H1 (cell line): ENCODE measurements at regions not wholly inside any gene's neighbourhood (a gene's known extent, or its start where the extent isn't known, plus 50 kb on each side); places are given as distances from the start of the nearest gene placed in this dataset.

Source experiments
- BCL11A ChIP-seq, 2 experiments: IDR thresholded peaks; one replicate each; pipeline ENCODE4 v1.6.1; 2011; ENCODE audit warnings: low read depth in 2 of 2, low read length in 2 of 2, mild to moderate bottlenecking in 2 of 2
- EZH2 ChIP-seq: fragments of 200-600 bp; sonication (generic); IDR thresholded peaks from 2 replicates; pipeline ENCODE4 v1.7.1; 2012; ENCODE audit warnings: low read depth, mild to moderate bottlenecking, moderate library complexity, low read length, inconsistent platforms; ENCODE audit not compliant: severe bottlenecking
- HDAC2 ChIP-seq, 2 experiments: fragments of 300-600 bp in 1 of 2; sonication (generic) in 1 of 2; IDR thresholded peaks; 2 replicates each; pipeline ENCODE4 v1.6.1; 2011 to 2012; ENCODE audit warnings: low read depth in 2 of 2, low read length in 2 of 2, mild to moderate bottlenecking in 2 of 2, moderate library complexity in 2 of 2, borderline replicate concordance in 1 of 2, inconsistent platforms in 1 of 2
- POLR2AphosphoS5 ChIP-seq: IDR thresholded peaks from 2 replicates; pipeline ENCODE4 v1.6.1; 2011; ENCODE audit warnings: low read depth, low read length
- TAF1 ChIP-seq: IDR thresholded peaks from 2 replicates; pipeline ENCODE4 v1.6.1; 2011; ENCODE audit warnings: mild to moderate bottlenecking, low read depth, low read length
- TF ChIP-seq, protein P1 (sequence below), 3 experiments: IDR thresholded peaks; 1 replicate in 2 of 3; 2 replicates in 1 of 3; pipeline versions ENCODE4 v1.5.1 to v1.6.1; 2011; ENCODE audit warnings: low read length in 3 of 3, mild to moderate bottlenecking in 3 of 3, inconsistent platforms in 2 of 3, low read depth in 1 of 3, moderate library complexity in 1 of 3; ENCODE audit not compliant: insufficient read depth in 1 of 3; ENCODE audit errors: control extremely low read depth in 1 of 3

DNA sequence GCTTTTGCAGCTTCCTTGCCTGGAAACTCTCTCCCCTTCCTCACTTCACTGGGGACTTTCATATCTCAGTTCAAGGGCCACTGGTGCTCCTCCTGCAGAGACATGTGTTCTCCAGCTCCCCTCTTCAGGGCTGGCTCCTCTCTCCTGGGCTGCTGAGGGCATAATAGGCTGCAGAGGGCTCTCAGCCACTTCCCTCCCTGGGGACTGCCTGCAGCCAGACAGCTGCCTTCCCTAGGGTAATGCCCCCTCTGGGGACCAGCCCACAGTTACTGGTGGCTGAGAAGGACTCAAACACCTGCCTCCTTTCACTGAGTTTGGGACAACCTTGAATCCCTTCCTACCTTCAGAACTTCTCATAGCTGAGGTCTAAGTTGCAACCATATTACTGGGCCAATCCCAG, 104.8 kb upstream of the POU3F1 start:
- TF ChIP-seq, protein P1, sequence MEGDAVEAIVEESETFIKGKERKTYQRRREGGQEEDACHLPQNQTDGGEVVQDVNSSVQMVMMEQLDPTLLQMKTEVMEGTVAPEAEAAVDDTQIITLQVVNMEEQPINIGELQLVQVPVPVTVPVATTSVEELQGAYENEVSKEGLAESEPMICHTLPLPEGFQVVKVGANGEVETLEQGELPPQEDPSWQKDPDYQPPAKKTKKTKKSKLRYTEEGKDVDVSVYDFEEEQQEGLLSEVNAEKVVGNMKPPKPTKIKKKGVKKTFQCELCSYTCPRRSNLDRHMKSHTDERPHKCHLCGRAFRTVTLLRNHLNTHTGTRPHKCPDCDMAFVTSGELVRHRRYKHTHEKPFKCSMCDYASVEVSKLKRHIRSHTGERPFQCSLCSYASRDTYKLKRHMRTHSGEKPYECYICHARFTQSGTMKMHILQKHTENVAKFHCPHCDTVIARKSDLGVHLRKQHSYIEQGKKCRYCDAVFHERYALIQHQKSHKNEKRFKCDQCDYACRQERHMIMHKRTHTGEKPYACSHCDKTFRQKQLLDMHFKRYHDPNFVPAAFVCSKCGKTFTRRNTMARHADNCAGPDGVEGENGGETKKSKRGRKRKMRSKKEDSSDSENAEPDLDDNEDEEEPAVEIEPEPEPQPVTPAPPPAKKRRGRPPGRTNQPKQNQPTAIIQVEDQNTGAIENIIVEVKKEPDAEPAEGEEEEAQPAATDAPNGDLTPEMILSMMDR (IDR thresholded peaks at IDR 0.05; ENCODE audit: control extremely low read depth in 1 of 3, insufficient read depth in 1 of 3, low read depth in 1 of 3, low read length in 3 of 3): no peak
- TF ChIP-seq TAF1 (no peak), HDAC2 (IDR thresholded peaks at IDR 0.05; ENCODE audit: borderline replicate concordance in 1 of 2, low read depth in 2 of 2, low read length in 2 of 2) (no peak), EZH2 (no peak), POLR2AphosphoS5 (no peak), BCL11A (IDR thresholded peaks at IDR 0.05; ENCODE audit: low read depth in 2 of 2, low read length in 2 of 2) (no peak)
